ENCODE measurements at regions not wholly inside any gene's neighbourhood (a gene's known extent, or its start where the extent isn't known, plus 50 kb on each side); places are given as distances from the start of the nearest gene placed in this dataset.

DNA sequence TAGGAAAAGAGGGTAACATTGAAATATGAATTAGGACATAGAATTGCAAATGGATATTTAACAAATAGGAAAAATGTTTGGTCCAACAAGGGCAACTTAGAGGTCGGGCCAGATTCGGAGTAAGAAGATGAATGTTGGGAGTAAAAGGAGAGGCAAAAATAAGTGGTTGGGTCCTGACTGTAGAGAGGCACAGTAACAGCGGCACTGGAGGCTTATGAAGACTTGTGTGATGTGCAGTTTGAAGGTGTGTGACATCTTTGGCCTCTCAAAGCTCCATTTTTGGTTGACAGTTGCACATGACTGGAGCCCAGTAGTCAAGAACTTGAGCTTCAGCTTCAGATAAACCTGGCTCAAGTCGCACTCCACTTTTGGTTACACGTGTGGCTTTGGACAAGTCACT is 109.9 kb upstream of the PAXBP1 start:
- TF ChIP-seq RFX5 (IDR thresholded peaks at IDR 0.05; ENCODE audit: low read depth, low read length) = no peak
- TF ChIP-seq NFE2L2 (IDR thresholded peaks at IDR 0.05; ENCODE audit: low read depth, low read length) = no peak
- no peak for TF ChIP-seq RCOR1 (IDR thresholded peaks at IDR 0.05; ENCODE audit: insufficient replicate concordance, low read length)
- TF ChIP-seq FOS (IDR thresholded peaks at IDR 0.05; ENCODE audit: low read depth, low read length) = no peak
- no peak for TF ChIP-seq RAD21 (IDR thresholded peaks at IDR 0.05; ENCODE audit: low read length)
- no peak for TF ChIP-seq MXI1 (IDR thresholded peaks at IDR 0.05; ENCODE audit: borderline replicate concordance, low read depth, low read length)
- no peak for TF ChIP-seq BHLHE40 (IDR thresholded peaks at IDR 0.05; ENCODE audit: low read depth, low read length)
- no peak for TF ChIP-seq SMC3 (IDR thresholded peaks at IDR 0.05; ENCODE audit: low read depth, low read length)
- TF ChIP-seq MAFK (IDR thresholded peaks at IDR 0.05; ENCODE audit: low read depth, low read length) = no peak
- no peak for TF ChIP-seq MAZ (IDR thresholded peaks at IDR 0.05; ENCODE audit: borderline replicate concordance, low read depth, low read length)
- no peak for TF ChIP-seq POLR2A (IDR thresholded peaks at IDR 0.05; ENCODE audit: low read depth, low read length)
- TF ChIP-seq CEBPB (IDR thresholded peaks at IDR 0.05; ENCODE audit: low read depth, low read length) = no peak
- no peak for TF ChIP-seq CTCF (conservative IDR thresholded peaks at IDR 0.05; ENCODE audit: low read depth, low read length)
- TF ChIP-seq USF2 (IDR thresholded peaks at IDR 0.05; ENCODE audit: low read depth, low read length) = no peak
- TF ChIP-seq, protein P1, sequence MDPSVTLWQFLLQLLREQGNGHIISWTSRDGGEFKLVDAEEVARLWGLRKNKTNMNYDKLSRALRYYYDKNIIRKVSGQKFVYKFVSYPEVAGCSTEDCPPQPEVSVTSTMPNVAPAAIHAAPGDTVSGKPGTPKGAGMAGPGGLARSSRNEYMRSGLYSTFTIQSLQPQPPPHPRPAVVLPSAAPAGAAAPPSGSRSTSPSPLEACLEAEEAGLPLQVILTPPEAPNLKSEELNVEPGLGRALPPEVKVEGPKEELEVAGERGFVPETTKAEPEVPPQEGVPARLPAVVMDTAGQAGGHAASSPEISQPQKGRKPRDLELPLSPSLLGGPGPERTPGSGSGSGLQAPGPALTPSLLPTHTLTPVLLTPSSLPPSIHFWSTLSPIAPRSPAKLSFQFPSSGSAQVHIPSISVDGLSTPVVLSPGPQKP (IDR thresholded peaks at IDR 0.05; ENCODE audit: borderline replicate concordance, low read depth, low read length) = no peak
- no peak for TF ChIP-seq CHD1 (IDR thresholded peaks at IDR 0.05; ENCODE audit: low read depth, low read length)
- CTCF ChIA-PET = no interaction called here
- Histone ChIP-seq H2BK120ac (ENCODE audit: low read depth, low read length) (no peak overlapping the region), H2BK20ac (ENCODE audit: low read depth, low read length) (no peak overlapping the region), H3K27ac (ENCODE audit: insufficient read depth, low read length) (no peak overlapping the region), H3K56ac (ENCODE audit: extremely low read depth, insufficient read depth, low read length) (no peak overlapping the region), H2AK5ac (ENCODE audit: low read depth, low read length) (no peak overlapping the region), H3K14ac (replicated peaks; ENCODE audit: low read depth, low read length) (no peak overlapping the region), H3K18ac (ENCODE audit: low read depth, low read length) (no peak overlapping the region), H3K4me1 (ENCODE audit: control insufficient read depth, insufficient read depth, low read length) (no peaks in the 10 kb centered on the region), H3K27me3 (ENCODE audit: control insufficient read depth, insufficient read depth, low read length) (peaks cover 8% of the 10 kb centered on the region), H2AK9ac (replicated peaks; ENCODE audit: low read depth, low read length, poor library complexity) (no peak overlapping the region), H2BK5ac (ENCODE audit: low read depth, low read length, poor library complexity, severe bottlenecking) (no peak overlapping the region), H2BK15ac (ENCODE audit: low read depth, low read length) (no peak overlapping the region), H3K79me1 (ENCODE audit: low read depth in 1 of 2, low read length in 2 of 2) (no peaks in the 10 kb centered on the region), H2AFZ (replicated peaks; ENCODE audit: low read length, poor library complexity) (no peak overlapping the region), H3K4me3 (ENCODE audit: insufficient read depth, low read depth, low read length) (no peak overlapping the region), H3K4ac (ENCODE audit: low read depth, low read length) (no peak overlapping the region), H4K20me1 (ENCODE audit: insufficient read depth, low read length) (no peaks in the 10 kb centered on the region), H3K9ac (ENCODE audit: low read depth, low read length) (no peak overlapping the region), H4K91ac (ENCODE audit: insufficient read depth, low read depth, low read length) (no peak overlapping the region), H3K4me2 (ENCODE audit: low read depth, low read length) (no peak overlapping the region), H4K5ac (ENCODE audit: low read depth, low read length) (no peak overlapping the region), H3K9me1 (ENCODE audit: insufficient read depth, low read length) (no peaks in the 10 kb centered on the region), H3K23ac (ENCODE audit: low read depth, low read length) (no peak overlapping the region), H3K9me3 (ENCODE audit: control insufficient read depth, insufficient read depth, low read length) (no peaks in the 10 kb centered on the region), H4K8ac (ENCODE audit: low read depth in 2 of 2, low read length in 2 of 2) (no peak overlapping the region), H3K36me3 (ENCODE audit: control insufficient read depth, insufficient read depth, low read length) (no peaks in the 10 kb centered on the region)
- in situ Hi-C loops (cut with MboI; ENCODE audit: low sequenced_read_pairs) (no loop called here), dilution Hi-C loops (cut with HindIII; ENCODE audit: low sequenced_read_pairs, unreplicated experiment) (no loop called here), intact Hi-C loops (cut with micrococcal nuclease) (no loop called here)
- POLR2A ChIA-PET (ENCODE audit: unreplicated experiment) = no interaction called here
- no peak for DNase-seq
- no peak for ATAC-seq (ENCODE audit: low read depth)
- WGBS, 2 experiments (ENCODE audit: extremely low coverage in 2 of 2, insufficient read length in 1 of 2) = 85% methylated on average over 2 of the region's 5 CpGs; no CpG with 5 or more reads in 1 of the 2 experiments
- BruUV-seq (replicated peaks) = no TSS peak

All from IMR-90 (cell line).